Mesothelial cell of epicardium (in vitro differentiated cells): ENCODE measurements at regions not wholly inside any gene's neighbourhood (a gene's known extent, or its start where the extent isn't known, plus 50 kb on each side); places are given as distances from the start of the nearest gene placed in this dataset.

Source experiments
- DNase-seq, 2 experiments: peaks; one replicate each; pipeline ENCODE4 v3.0.0; 2021; ENCODE audit warnings: low spot score in 2 of 2; ENCODE audit not compliant: unreplicated experiment in 2 of 2
- H3K27ac Mint-ChIP-seq: 2 replicates; pipeline ENCODE4 v1.8.0; 2021; ENCODE audit warnings: mixed read lengths
- H3K27me3 Mint-ChIP-seq: 2 replicates; pipeline ENCODE4 v1.8.0; 2021; ENCODE audit warnings: low read depth, mixed read lengths
- H3K36me3 Mint-ChIP-seq: 2 replicates; pipeline ENCODE4 v1.8.0; 2021; ENCODE audit warnings: mixed read lengths
- H3K4me1 Mint-ChIP-seq: 2 replicates; pipeline ENCODE4 v1.8.0; 2021; ENCODE audit warnings: mixed read lengths
- H3K4me3 Mint-ChIP-seq: 2 replicates; pipeline ENCODE4 v1.8.0; 2021; ENCODE audit warnings: mild to moderate bottlenecking, moderate library complexity, mixed read lengths
- H3K9me3 Mint-ChIP-seq: 2 replicates; pipeline ENCODE4 v1.8.0; 2021; ENCODE audit warnings: mixed read lengths
- CTCF ChIP-seq: fragments of 200-600 bp; sonication (generic); IDR thresholded peaks from one replicate; pipeline ENCODE4 v1.5.0; 2021; ENCODE audit warnings: antibody characterized with exemption; ENCODE audit not compliant: unreplicated experiment

GRCh38 chr2:129883121-129883520, 96.3 kb upstream of the RAB6C start:
- Mint-ChIP-seq H3K36me3 (no peaks in the 10 kb centered on the region), H3K9me3 (no peaks in the 10 kb centered on the region), H3K4me1 (peaks cover 10% of the 10 kb centered on the region), H3K27ac (no peak overlapping the region), H3K4me3 (no peak overlapping the region), H3K27me3 (peaks cover 6% of the 10 kb centered on the region)
- no peak for DNase-seq
- no peak for TF ChIP-seq CTCF

GRCh38 chr2:129884221-129884786, 95.2 kb upstream of the RAB6C start:
- Mint-ChIP-seq H3K27me3 (peaks cover 8% of the 10 kb centered on the region), H3K4me1 (peaks cover 14% of the 10 kb centered on the region), H3K4me3 (no peak overlapping the region), H3K27ac (no peak overlapping the region), H3K9me3 (no peaks in the 10 kb centered on the region), H3K36me3 (no peaks in the 10 kb centered on the region)
- no peak for TF ChIP-seq CTCF
- no peak for DNase-seq

GRCh38 chr2:129885735-129886134, 93.7 kb upstream of the RAB6C start:
- Mint-ChIP-seq H3K27me3 (peaks cover 16% of the 10 kb centered on the region), H3K4me1 (peaks cover 14% of the 10 kb centered on the region), H3K27ac (no peak overlapping the region), H3K9me3 (no peaks in the 10 kb centered on the region), H3K4me3 (no peak overlapping the region), H3K36me3 (no peaks in the 10 kb centered on the region)
- no peak for TF ChIP-seq CTCF
- DNase-seq, result no peak

- no peak overlapping the region for H3K27ac Mint-ChIP-seq
- peaks cover 26% of the 10 kb centered on the region for H3K27me3 Mint-ChIP-seq
- H3K36me3 Mint-ChIP-seq, result no peaks in the 10 kb centered on the region
- no peaks in the 10 kb centered on the region for H3K9me3 Mint-ChIP-seq
- no peak overlapping the region for H3K4me3 Mint-ChIP-seq
- DNase-seq, result no peak
- TF ChIP-seq CTCF, result no peak
- H3K4me1 Mint-ChIP-seq, result peaks cover 14% of the 10 kb centered on the region
Measured at GRCh38 chr2:129887688-129888266, 91.7 kb upstream of the RAB6C start.

- TF ChIP-seq CTCF, result no peak
- Mint-ChIP-seq H3K4me1 (peaks cover 14% of the 10 kb centered on the region), H3K27ac (no peak overlapping the region), H3K9me3 (no peaks in the 10 kb centered on the region), H3K4me3 (no peak overlapping the region), H3K36me3 (no peaks in the 10 kb centered on the region), H3K27me3 (peaks cover 23% of the 10 kb centered on the region)
- DNase-seq, result no peak
Measured at GRCh38 chr2:129888461-129888860, 91.0 kb upstream of the RAB6C start.

GRCh38 chr2:129888896-129889295, 90.6 kb upstream of the RAB6C start:
- Mint-ChIP-seq H3K4me3 (no peak overlapping the region), H3K27me3 (peaks cover 23% of the 10 kb centered on the region), H3K9me3 (no peaks in the 10 kb centered on the region), H3K27ac (no peak overlapping the region), H3K36me3 (no peaks in the 10 kb centered on the region), H3K4me1 (peaks cover 14% of the 10 kb centered on the region)
- TF ChIP-seq CTCF, result no peak
- no peak for DNase-seq
